ENCODE measurements at regions not wholly inside any gene's neighbourhood (a gene's known extent, or its start where the extent isn't known, plus 50 kb on each side); places are given as distances from the start of the nearest gene placed in this dataset.

DNA sequence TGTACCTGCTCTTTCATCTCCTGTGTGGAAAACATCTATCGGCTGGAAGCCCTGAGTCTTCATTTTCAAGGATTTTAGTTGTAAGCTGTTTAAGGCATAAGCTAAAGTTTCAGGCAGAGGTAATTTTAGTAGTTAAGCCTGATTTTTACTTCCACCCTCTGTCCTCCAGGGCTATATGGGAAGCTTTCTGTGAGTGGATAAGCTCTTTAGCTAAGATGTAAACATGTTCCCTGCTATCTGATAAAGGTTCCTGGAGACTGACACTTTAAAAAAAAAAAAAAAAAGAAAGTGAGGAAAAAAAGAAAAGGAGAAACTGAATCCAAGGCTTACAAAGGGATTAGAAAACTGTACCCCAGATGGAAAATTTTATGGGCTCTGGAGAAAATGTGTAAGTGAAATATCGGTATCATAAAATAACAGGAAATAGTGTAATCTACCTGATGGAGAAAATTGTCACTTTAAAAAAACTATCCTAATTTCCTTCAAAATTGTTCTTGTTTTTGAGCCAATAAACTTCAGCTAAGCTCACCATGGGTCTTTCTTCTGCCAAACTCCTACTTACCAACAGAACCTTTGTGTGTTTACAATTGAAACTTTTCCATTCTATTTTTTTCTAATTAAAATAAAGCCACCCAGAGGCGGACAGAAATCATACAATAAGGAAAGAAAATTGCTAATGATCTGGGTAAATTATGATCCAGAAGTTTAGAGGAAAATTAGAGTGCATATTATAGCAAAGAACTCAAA is 180.5 kb downstream of the TGFB2 start:
- DNase-seq (ENCODE audit: low read depth), result no peak

DNA sequence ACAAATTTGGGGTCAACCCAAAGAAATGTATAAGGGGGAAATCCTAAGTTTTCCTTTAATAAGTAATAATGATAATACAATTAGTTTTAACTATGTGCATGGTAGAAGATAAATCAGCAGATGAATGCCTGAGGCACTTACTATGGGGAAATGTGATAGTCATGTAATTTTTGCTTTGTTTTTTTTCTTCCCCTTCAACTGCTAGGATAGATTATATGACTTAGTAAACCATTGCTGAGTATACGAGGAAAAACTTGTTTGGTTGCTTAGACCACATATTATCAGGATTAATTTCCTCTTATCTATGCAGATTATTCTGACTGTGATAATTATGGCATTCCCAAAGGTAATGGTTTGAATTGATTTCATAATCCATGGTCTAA is 181.1 kb downstream of the TGFB2 start:
- DNase-seq (ENCODE audit: low read depth), result no peak

DNA sequence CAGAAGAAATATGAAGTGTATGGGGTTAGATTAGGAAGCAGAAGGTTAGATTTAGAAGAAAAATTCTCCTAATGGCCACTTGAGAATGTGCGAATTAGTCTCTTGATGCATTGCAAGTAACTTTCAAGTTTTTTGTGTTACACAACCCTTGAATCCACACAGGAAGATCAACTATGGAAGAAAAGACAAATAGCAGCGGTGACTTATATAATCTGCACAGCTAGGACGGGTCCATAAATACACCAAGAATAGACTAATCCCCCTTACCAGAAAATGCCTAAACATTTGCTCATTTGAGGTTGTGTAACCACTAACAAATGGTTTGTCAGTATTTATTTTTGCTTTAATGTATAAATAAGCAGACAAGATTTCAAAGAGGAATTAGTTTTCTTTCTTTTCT is 182.6 kb downstream of the TGFB2 start:
- DNase-seq (ENCODE audit: low read depth), result no peak

DNA sequence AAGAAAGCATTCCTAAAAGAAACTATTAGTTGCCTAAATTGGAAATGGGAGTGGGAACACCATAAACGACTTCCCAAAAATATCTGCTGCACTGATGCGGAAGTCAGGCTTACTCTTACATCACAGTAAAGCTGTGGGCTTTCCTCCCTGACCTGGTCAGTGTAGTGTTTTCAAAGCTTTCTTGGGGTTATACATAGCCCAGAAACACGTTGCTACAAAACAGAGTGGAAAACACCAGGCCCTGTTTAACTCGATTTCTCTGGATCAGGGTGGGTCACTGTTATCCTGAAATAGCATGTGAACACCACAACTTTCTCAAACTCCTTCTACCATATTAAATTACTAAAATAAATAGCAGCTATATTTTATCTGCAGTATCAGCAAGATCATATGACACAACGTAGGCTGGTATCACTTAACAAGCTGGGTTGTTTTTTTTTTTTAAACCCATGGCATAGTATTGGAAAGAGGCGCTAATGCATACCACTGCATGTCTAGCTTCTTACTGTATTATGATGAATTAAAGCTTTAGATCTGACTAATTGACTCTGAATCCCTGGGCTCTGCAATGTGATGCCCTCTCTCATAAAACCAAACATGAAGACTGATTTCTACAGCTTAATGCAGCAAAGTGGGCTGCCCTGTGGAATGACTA is 184.6 kb downstream of the TGFB2 start:
- DNase-seq (ENCODE audit: low read depth), result no peak

DNA sequence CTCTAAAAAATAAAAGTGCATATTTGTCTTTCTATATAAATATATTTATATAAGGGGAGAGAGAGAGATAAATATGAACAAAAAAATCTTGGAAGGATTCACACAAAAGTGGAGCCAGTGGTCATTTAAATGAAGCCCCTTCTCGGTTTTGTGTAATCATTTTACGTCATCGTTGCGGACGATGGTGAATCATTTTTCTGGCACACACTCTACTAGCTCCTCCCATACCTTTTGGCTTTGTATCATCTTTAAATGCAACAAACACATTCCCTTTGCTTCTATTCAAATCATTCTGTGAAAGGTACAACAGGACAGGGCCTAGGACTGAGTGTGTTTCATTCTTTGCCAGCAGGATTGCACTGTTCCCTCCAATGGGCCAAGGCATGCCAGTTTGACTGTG is 186.8 kb downstream of the TGFB2 start:
- DNase-seq (ENCODE audit: low read depth), result no peak

DNA sequence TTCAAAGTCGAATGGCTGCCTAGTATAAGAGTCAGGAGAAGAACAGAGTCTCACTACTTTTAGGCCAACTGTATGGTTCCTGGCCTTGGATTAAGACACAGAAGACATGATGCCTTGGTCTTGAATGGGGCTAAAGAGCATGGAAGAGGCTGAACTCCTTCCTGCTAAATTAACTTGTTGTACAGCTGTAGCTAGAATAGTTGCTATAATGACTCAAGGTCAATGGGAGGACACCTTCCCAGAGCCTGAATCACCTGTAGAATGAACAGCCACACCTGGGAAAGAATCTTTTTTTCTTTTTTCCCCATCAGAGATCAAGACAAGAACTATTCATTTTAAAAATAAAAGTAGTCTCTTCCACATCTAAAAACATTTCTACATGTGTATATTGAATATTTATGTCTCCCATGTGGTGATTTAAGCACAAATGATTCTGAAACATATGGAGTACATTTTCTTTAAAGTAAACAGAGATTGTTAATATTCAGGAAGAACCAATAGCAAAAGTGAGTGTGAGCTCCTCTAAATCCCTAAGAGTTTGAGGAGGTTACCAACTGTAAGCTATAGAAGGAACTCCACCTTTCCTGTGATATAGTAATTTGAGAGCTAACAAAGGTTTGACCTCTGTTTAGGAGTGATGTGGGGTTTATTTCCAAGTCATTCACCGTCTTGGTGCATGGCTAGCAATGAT is 191.3 kb downstream of the TGFB2 start:
- no peak for DNase-seq (ENCODE audit: low read depth)

DNA sequence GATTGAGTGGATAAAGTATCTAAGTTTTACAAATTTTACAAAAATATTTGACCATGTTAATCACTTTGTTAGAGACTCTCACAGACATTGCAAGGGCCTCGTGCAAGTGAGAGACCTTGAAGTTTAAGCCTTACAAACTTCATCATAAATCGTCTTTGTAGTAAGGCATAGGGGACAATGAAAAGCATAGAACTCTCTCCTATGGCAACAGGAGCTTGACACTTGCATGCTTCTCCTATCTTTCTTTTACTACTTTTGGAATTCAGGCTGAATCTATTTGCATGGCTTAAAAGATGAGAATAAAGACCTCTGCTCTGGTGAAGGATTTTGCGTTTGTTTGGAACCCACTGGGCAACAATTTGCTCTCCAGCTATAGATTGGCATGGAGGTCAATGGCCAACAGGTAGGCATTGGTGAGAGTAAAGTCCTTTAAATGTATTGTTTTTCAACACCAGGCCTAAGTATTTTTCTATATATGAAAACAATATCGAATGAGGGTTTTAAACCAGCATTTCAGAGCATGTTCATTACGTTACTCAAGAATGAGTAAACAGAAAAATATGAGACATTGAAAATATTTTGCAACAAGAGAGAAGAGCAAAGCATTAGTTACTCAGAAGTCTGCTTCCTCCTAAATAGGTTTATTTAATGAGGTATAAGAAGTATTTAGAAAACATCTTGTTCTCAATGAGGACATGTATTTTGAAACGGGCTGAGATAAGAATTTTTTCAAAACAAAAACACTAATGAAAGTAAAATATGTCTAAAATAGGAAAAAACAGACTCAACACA is 192.2 kb downstream of the TGFB2 start:
- no peak for DNase-seq (ENCODE audit: low read depth)

DNA sequence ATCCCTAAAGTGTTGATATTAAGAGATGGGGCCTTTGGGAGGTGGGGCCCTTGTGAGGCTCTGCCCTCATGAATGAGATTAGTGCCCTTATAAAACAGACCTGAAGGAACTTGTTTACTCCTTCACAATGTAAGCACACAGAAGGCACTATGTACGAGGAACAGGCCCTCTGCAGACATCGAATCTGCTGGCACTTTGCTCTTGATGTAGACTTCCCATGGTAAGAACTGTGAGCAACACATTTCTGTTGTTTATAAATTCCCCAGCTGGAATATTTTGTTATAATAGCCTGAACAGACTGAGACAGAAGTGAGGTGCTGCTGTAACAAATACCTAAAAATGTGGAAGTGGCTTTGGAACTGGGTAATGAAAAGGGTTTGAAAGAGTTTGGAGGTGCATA is 193.2 kb downstream of the TGFB2 start:
- no peak for DNase-seq (ENCODE audit: low read depth)

DNA sequence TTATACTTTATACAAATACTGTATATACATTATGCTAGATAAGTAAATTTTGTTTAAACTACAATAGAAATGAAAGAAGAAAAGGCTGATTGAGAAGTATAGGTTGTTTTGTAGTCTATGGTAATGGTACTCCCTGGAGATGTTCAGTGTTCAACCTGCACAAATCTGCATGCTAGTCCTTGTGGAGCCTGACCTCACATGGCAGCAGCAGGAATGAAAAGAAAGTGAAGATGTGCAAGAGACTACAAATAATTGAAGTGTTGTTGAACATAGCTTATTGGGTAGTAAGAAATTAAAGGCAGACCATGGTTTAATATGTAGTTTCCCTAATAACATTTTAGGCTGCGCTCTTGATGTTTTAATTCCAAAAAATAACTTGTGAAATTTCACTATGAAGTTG is 201.2 kb downstream of the TGFB2 start:
- peak; percentile 23 for DNase-seq (ENCODE audit: low read depth)

DNA sequence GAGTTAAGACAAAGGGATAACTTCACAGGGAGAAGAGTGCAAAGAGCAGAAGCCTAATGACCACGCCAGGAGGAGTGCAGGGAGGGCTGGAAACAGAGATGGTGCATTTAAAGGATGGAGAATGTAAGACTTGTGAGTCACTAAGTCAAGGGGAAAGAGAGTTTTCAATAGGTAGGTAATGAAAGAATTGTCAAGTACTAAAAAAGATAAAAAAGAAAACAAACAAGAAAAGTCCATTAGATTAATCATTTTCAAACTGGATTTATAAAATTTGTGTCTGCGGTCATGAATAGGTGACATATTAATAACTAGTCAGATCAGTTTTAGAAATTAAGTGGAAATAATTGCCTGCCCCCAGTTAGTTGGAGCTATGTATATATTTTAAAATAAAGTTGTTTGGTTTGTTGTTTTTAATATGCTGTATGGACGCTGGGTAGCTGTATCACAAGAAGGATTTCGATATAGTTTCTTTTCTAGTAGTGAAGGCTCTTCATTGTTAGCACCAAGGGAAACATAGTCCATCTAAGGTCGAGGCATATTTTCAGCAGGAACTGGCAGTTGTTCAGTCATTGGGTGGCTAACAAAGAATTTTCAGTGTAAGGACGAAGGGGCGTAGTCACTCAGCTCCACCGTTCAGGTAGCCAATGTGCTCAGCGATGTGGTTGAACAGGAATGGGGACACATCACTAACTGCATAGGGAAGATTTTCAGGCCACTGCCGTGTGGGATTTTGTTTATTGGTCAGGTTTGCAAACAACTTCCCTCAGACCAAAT is 203.0 kb downstream of the TGFB2 start:
- no peak for DNase-seq (ENCODE audit: low read depth)

DNA sequence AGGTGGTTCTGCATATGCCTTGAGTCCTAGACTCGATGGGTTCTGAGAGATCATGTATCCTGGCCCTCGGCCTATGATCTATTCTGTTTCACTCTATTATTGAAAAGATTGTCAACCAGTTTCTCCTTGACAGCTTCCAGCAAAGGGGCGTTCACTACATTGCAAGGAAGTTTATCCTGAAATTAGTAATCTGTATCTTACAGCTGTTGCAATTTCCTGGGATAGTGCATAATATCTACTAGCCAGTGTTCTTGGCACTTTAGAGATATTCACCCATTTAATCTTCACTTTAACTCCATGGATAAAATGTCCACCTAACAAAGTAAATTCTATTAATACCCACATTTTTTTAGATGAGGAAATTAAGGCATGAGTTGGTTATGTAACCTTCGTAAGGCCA is 203.6 kb downstream of the TGFB2 start:
- no peak for DNase-seq (ENCODE audit: low read depth)

DNA sequence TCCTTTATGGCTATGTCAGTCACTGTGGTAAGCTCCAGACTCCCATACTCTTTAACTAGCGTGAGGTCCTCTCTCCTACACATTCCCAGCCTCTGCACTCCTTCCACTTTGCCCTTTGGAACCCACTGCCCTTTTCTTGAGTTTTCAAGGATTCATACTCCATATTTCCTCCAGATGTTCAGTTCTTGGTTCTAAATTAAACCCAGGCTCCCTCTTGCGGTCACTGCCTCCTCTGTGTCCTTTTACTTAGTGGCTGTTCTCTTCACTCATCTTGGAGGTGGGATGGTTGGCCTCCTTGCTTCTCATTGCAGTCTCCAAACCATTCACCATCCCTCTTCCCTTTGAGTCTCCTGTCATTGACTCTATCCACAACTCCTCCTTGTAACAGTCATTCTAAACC is 208.1 kb downstream of the TGFB2 start:
- DNase-seq (ENCODE audit: low read depth), result peak; percentile 53

DNA sequence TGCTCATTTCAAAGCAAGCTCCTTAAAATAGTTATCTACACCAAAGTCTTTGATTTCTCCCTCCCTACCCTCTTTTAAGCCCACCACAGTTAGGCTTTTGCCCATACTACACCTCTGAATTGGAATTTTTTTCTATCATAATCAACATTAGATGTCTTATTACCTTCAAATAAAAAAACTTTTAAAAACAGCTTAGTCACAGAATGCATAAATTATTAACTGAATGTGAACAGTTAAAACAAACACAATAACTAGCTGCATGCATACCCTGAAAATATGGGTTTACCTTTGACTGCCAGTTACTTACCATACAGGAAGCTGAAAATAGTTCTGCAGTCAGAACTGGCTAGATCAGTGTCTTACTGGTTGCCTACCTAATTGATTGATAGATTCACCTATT is 210.9 kb downstream of the TGFB2 start:
- DNase-seq (ENCODE audit: low read depth), result no peak

DNA sequence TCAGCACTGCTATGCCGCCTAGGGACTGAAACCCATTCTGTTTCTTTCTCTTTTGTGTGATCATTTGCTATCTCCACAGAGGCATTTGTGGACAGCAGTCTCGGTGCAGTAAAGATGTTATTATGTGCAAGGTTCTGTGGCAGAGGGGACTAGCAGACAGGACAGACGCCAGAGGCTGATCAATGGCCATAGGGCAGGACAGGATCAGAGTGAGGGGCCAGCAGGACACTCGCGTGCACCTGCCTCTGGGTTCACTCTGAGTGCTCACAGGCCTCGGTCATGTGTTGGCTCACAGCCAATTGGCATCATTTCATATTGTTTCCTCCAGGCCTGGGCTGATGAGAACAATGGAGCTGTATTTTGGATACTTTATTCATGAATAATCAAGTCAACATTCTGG is 212.6 kb downstream of the TGFB2 start:
- peak; percentile 66 for DNase-seq (ENCODE audit: low read depth)

DNA sequence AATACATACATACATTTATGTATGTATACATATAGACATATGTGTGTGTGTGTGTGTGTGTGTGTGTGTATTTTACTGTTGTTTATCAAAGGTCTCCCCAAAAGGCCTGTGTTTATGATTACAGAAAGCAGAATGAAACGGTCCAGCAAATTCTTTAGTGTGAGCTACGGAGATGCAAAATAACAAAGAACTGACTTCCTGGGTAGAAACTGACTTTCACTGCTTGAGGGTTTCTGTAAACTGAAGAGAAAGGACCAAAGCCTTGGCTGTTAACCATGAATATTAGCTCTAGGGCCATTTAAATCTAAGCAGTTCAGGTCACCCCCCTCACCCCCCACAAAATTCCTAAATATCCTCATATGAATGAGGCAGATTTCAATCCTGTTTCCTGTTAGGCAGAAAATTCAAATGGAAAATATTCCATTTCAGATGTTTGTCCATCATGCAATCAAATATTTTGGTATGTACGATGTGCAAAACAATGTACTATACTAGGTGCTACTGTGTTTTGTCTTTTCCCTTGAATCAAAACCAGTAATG is 213.2 kb downstream of the TGFB2 start:
- no peak for DNase-seq (ENCODE audit: low read depth)

DNA sequence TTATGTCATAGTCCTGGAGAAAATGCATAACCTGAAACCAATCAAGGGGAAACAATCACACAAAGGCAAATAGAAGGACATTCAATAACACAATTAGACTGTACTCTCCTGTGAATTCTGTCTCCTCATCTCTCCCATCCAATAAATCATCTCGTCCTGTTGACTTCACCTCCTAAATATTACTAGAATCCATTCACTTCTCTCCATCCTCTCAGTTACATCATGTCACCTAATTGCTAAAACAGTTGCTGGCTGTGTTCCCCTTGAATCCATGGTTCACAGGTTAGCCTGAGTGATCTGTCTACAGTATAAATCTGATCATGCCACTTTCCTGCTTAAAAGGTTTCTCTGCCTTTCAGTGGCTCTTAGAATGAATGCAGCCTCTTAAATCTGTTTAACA is 220.2 kb downstream of the TGFB2 start:
- DNase-seq (ENCODE audit: low read depth), result no peak

DNA sequence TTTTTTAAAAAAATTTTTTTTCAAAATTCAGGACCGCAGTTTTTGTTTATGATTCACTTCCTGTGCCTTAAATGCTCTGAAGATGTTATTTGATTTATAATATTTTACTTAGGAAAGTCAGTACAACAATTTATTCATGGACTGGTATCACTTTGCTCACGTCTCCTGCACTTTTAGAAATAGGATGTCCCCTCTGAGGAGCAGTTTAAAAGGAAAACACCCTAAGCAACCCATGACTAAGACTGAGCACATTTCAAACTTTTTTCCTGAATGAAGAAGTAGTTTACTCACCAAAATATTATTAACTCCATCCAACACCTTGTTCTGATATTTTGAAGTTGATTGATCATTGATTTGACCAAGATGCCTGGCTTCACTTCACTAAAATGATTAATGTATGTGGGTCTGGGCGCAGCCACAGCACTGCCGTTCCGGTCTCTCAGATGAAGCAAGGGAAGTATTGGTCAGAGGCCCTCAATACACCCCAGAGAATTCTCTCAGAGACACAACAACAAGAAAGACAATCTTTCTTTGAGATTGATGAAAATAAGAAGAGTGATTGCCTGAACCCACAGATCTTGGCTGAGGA is 223.9 kb downstream of the TGFB2 start:
- no peak for DNase-seq (ENCODE audit: low read depth)

DNA sequence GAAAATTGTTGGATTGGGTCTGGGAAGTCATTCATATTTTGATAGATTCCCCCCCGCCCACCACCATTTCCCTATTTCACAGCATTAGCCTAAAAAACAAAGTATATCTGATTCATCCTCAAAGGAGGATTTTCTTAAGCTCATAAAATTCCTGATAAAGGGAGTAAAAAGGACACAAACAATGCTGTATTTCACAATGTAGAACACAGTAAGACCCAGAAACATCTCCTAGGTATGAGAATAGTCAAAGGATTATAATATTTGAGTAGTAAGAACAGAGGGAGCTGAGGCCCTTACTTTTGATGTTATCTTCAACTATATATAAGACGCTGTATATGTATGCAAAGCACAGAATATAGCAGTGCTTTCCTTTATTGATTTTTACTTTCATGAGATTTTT is 225.3 kb downstream of the TGFB2 start:
- no peak for DNase-seq (ENCODE audit: low read depth)

DNA sequence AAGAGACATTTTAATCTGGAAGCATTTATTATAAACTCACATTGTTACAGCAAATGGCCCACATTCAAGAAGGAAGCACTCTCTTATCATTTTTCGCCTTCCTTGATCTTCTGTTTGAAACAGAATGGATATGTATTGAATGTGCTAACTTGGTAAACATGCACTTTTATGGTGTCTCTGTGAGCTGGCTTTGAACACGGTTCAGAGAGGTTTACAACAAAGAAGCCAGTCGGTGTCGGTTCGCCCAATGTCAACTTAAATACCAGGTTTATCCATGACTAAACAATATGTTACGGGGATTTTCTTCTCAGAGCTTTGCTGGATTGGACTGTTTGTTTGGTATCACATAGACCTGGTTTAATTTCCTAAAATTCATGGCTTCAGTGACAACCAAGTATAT is 226.4 kb downstream of the TGFB2 start:
- DNase-seq (ENCODE audit: low read depth), result no peak

DNA sequence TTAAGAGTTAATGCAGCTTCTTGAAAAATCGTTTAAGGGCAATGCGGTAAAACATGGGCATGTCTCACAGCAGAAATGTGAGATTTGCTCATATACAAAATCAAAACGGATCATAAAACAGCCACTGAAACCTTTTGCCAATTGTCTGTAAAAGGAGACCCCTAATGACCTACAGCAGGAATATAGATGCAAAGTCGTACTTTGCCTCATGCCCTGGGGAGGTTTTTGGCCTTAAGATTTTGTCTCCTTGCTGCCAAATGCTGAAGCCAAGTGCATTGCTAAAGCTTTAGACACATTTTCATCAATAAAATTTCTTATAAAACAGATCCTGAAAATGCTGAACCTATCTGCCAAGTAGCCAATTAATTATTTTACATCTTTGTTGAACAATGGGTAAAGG is 226.9 kb downstream of the TGFB2 start:
- no peak for DNase-seq (ENCODE audit: low read depth)

DNA sequence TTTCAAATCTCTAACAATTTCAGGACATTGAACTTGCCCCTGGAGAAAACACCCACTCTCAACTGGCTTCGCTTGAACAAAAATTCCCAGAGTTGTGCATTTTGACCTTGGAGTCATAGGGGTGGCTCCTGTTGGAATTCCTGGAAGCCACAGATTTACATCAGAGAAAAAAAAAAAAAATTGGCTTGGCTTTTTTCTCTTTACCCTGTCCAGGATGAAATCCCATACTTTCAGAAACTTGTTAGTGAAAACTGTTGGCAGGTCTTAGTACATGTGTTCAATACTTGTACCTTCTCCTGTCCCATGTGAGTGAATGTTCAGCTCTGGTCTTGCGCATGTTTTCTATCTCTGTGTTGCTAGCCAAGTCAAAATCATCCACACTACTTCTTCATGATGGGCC is 228.8 kb downstream of the TGFB2 start:
- DNase-seq (ENCODE audit: low read depth), result no peak

Measured in Daoy (cell line).